PC-9 (cell line): ENCODE measurements at regions not wholly inside any gene's neighbourhood (a gene's known extent, or its start where the extent isn't known, plus 50 kb on each side); places are given as distances from the start of the nearest gene placed in this dataset.

ENCODE experiments used
- BruUV-seq: library from RNA; stranded (reverse); fragments of 400-500 nt; replicated peaks from 2 replicates; lab custom pipeline; 2021; lab: Mats Ljungman, UMichigan
- CTCF ChIA-PET: fragments of 300-600 bp; sonication (Branson Sonifier 250); formaldehyde crosslinking; loops from one replicate; lab custom pipeline; 2022; ENCODE audit warnings: antibody characterized with exemption; lab: Charles Lee
- POLR2A ChIA-PET: fragments of 300-600 bp; sonication (Branson Sonifier 250); formaldehyde crosslinking; loops from one replicate; lab custom pipeline; 2022; ENCODE audit warnings: antibody characterized with exemption; ENCODE audit not compliant: unreplicated experiment; lab: Charles Lee
- DNase-seq, 2 experiments: peaks; one replicate each; pipeline versions ENCODE4 v3.0.0 to v3.0.0-alpha.2; 2015 to 2022; ENCODE audit warnings: mixed read lengths in 1 of 2
- H2AFZ ChIP-seq: fragments of 200-600 bp; sonication (generic); 2 replicates; pipeline ENCODE4 v1.8.1; 2017; ENCODE audit warnings: antibody characterized with exemption
- H3F3A ChIP-seq: fragments of 200-600 bp; sonication (generic); 2 replicates; pipeline ENCODE4 v1.8.1; 2017; ENCODE audit warnings: antibody characterized with exemption, mild to moderate bottlenecking, low read depth; ENCODE audit not compliant: insufficient read depth
- H3K27ac ChIP-seq: fragments of 200-600 bp; sonication (generic); 2 replicates; pipeline ENCODE4 v1.6.1; 2016; ENCODE audit warnings: mixed run types
- H3K27me3 ChIP-seq: fragments of 200-600 bp; sonication (generic); 2 replicates; pipeline ENCODE4 v1.6.1; 2016; ENCODE audit warnings: low read depth, mixed run types; ENCODE audit not compliant: insufficient read depth
- H3K36me3 ChIP-seq: fragments of 200-600 bp; sonication (generic); 2 replicates; pipeline ENCODE4 v1.6.1; 2016; ENCODE audit warnings: low read depth, mixed run types
- H3K4me1 ChIP-seq: fragments of 200-600 bp; sonication (generic); replicated peaks from 2 replicates; pipeline ENCODE4 v1.6.1; 2016; ENCODE audit warnings: mixed run types; ENCODE audit not compliant: insufficient read depth
- H3K4me2 ChIP-seq: fragments of 200-600 bp; sonication (generic); 2 replicates; pipeline ENCODE4 v1.6.1; 2017; ENCODE audit warnings: mixed run types
- H3K4me3 ChIP-seq: fragments of 200-600 bp; sonication (generic); 2 replicates; pipeline ENCODE4 v1.6.1; 2016; ENCODE audit warnings: mixed run types
- H3K79me2 ChIP-seq: fragments of 200-600 bp; sonication (generic); 2 replicates; pipeline ENCODE4 v1.6.1; 2017; ENCODE audit warnings: low read depth, mixed run types
- H3K9me2 ChIP-seq: fragments of 200-600 bp; sonication (generic); 2 replicates; pipeline ENCODE4 v1.8.1; 2017; ENCODE audit warnings: mild to moderate bottlenecking; ENCODE audit not compliant: insufficient read depth
- H3K9me3 ChIP-seq: fragments of 200-600 bp; sonication (generic); 2 replicates; pipeline ENCODE4 v1.8.1; 2016; ENCODE audit warnings: low read depth; ENCODE audit not compliant: insufficient read depth
- H4K20me1 ChIP-seq: fragments of 200-600 bp; sonication (generic); 2 replicates; pipeline ENCODE4 v1.8.1; 2017; ENCODE audit not compliant: insufficient read depth
- CTCF ChIP-seq: fragments of 200-600 bp; sonication (generic); conservative IDR thresholded peaks from 2 replicates; pipeline ENCODE4 v1.6.1; 2017; ENCODE audit warnings: mixed run types, antibody characterized with exemption, mild to moderate bottlenecking, moderate library complexity
- EZH2 ChIP-seq: fragments of 200-600 bp; sonication (generic); IDR thresholded peaks from 2 replicates; pipeline ENCODE4 v1.8.0; 2017; ENCODE audit warnings: antibody characterized with exemption, low read depth
- intact Hi-C: fragments of 100-400 bp; cut with micrococcal nuclease; formaldehyde crosslinking; loops from one replicate; pipeline ENCODE4 v1.10.0; 2022; ENCODE audit not compliant: unreplicated experiment

- TF ChIP-seq CTCF (no peak), EZH2 (no peak)
- DNase-seq: no peak
- no TSS peak for BruUV-seq
- no peaks in the 10 kb centered on the region for H3K36me3 ChIP-seq
- no peaks in the 10 kb centered on the region for H3F3A ChIP-seq
- H4K20me1 ChIP-seq: no peaks in the 10 kb centered on the region
- H2AFZ ChIP-seq: no peak overlapping the region
- no peaks in the 10 kb centered on the region for H3K4me1 ChIP-seq
- ChIA-PET CTCF (no interaction called here), POLR2A (no interaction called here)
- H3K4me2 ChIP-seq: no peak overlapping the region
- H3K4me3 ChIP-seq: no peak overlapping the region
- no peaks in the 10 kb centered on the region for H3K79me2 ChIP-seq
- intact Hi-C loops: no loop called here
- H3K9me2 ChIP-seq: no peaks in the 10 kb centered on the region
- H3K27me3 ChIP-seq: no peaks in the 10 kb centered on the region
- no peak overlapping the region for H3K27ac ChIP-seq
- no peaks in the 10 kb centered on the region for H3K9me3 ChIP-seq
Measured at GRCh38 chr13:40384976-40385857, 281.2 kb downstream of the FOXO1 start.

GRCh38 chr13:40385858-40386180 lies 280.6 kb downstream of the FOXO1 start:
- Histone ChIP-seq H2AFZ (no peak overlapping the region), H3K9me2 (no peaks in the 10 kb centered on the region), H3K9me3 (no peaks in the 10 kb centered on the region), H3F3A (no peaks in the 10 kb centered on the region), H3K4me1 (no peaks in the 10 kb centered on the region), H3K4me2 (no peak overlapping the region), H4K20me1 (no peaks in the 10 kb centered on the region), H3K27ac (no peak overlapping the region), H3K4me3 (no peak overlapping the region), H3K36me3 (no peaks in the 10 kb centered on the region), H3K27me3 (no peaks in the 10 kb centered on the region), H3K79me2 (no peaks in the 10 kb centered on the region)
- no TSS peak for BruUV-seq
- no peak for DNase-seq
- ChIA-PET CTCF (no interaction called here), POLR2A (no interaction called here)
- intact Hi-C loops: no loop called here
- no peak for TF ChIP-seq EZH2
- TF ChIP-seq CTCF: no peak

- ChIA-PET CTCF (no interaction called here), POLR2A (no interaction called here)
- TF ChIP-seq CTCF (no peak), EZH2 (no peak)
Measured at GRCh38 chr13:40386586-40386985, 279.9 kb downstream of the FOXO1 start.

More at GRCh38 chr13:40386586-40386985, 279.9 kb downstream of the FOXO1 start:
- DNase-seq: no peak
- Histone ChIP-seq H2AFZ (no peak overlapping the region), H3K9me2 (no peaks in the 10 kb centered on the region), H3F3A (no peaks in the 10 kb centered on the region), H3K4me2 (no peak overlapping the region), H3K4me3 (no peak overlapping the region), H3K4me1 (no peaks in the 10 kb centered on the region), H4K20me1 (no peaks in the 10 kb centered on the region), H3K36me3 (no peaks in the 10 kb centered on the region), H3K27me3 (no peaks in the 10 kb centered on the region), H3K27ac (no peak overlapping the region), H3K9me3 (no peaks in the 10 kb centered on the region), H3K79me2 (no peaks in the 10 kb centered on the region)
- intact Hi-C loops: no loop called here
- no TSS peak for BruUV-seq
